Osteoblast (primary cell): ENCODE measurements at regions not wholly inside any gene's neighbourhood (a gene's known extent, or its start where the extent isn't known, plus 50 kb on each side); places are given as distances from the start of the nearest gene placed in this dataset.

Source experiments
- DNase-seq: peaks from one replicate; pipeline ENCODE4 v3.0.0; 2011; ENCODE audit warnings: low spot score, mixed read lengths; ENCODE audit not compliant: insufficient read length; ENCODE audit errors: missing footprints
- H2AFZ ChIP-seq: 2 replicates; pipeline ENCODE4 v1.6.0; 2011; ENCODE audit warnings: mild to moderate bottlenecking, low read length
- H3K27ac ChIP-seq: 2 replicates; pipeline ENCODE4 v1.5.1; 2011; ENCODE audit warnings: mild to moderate bottlenecking, low read depth, low read length, moderate library complexity
- H3K27me3 ChIP-seq: 2 replicates; pipeline ENCODE4 v1.6.0; 2012; ENCODE audit warnings: mild to moderate bottlenecking, control low read depth, inconsistent platforms, low read length, moderate library complexity; ENCODE audit not compliant: insufficient read depth
- H3K36me3 ChIP-seq: 2 replicates; pipeline ENCODE4 v1.5.1; 2011; ENCODE audit warnings: mild to moderate bottlenecking, low read length, control low read depth, moderate library complexity; ENCODE audit not compliant: insufficient read depth
- H3K4me1 ChIP-seq: 2 replicates; pipeline ENCODE4 v1.5.1; 2011; ENCODE audit warnings: mild to moderate bottlenecking, low read length, control low read depth, moderate library complexity; ENCODE audit not compliant: insufficient read depth
- H3K4me2 ChIP-seq: 2 replicates; pipeline ENCODE4 v1.6.0; 2011; ENCODE audit warnings: mild to moderate bottlenecking, low read length; ENCODE audit not compliant: insufficient read depth
- H3K4me3 ChIP-seq: fragments of 200-600 bp; sonication (generic); 3 replicates; pipeline ENCODE4 v1.5.1; 2012; ENCODE audit warnings: mild to moderate bottlenecking, low read length, inconsistent platforms; ENCODE audit not compliant: insufficient read depth
- H3K79me2 ChIP-seq: 2 replicates; pipeline ENCODE4 v1.6.0; 2012; ENCODE audit warnings: mild to moderate bottlenecking, low read length, control low read depth, inconsistent platforms; ENCODE audit not compliant: insufficient read depth
- H3K9me3 ChIP-seq: 2 replicates; pipeline ENCODE4 v1.5.1; 2011; ENCODE audit warnings: low read depth, low read length, control low read depth
- H4K20me1 ChIP-seq: 2 replicates; pipeline ENCODE4 v1.6.0; 2012; ENCODE audit warnings: mild to moderate bottlenecking, low read length, control low read depth; ENCODE audit not compliant: insufficient read depth
- CTCF ChIP-seq: IDR thresholded peaks from 2 replicates; pipeline ENCODE4 v1.5.1; 2011; ENCODE audit warnings: mild to moderate bottlenecking, low read depth, low read length, moderate library complexity; ENCODE audit errors: extremely low read depth

- H2AFZ ChIP-seq: no peak overlapping the region
- H3K79me2 ChIP-seq: no peaks in the 10 kb centered on the region
- no peaks in the 10 kb centered on the region for H3K27me3 ChIP-seq
- DNase-seq: no peak
- no peak overlapping the region for H3K4me2 ChIP-seq
- no peak for TF ChIP-seq CTCF
- H3K36me3 ChIP-seq: no peaks in the 10 kb centered on the region
- H3K4me1 ChIP-seq: no peaks in the 10 kb centered on the region
- H3K9me3 ChIP-seq: no peaks in the 10 kb centered on the region
- no peak overlapping the region for H3K4me3 ChIP-seq
- no peaks in the 10 kb centered on the region for H4K20me1 ChIP-seq
- no peak overlapping the region for H3K27ac ChIP-seq
Observed at GRCh38 chr3:164533275-164533674, 545.0 kb downstream of the SI start.

GRCh38 chr3:164526250-164526649 is 552.0 kb downstream of the SI start:
- H3K4me1 ChIP-seq: no peaks in the 10 kb centered on the region

GRCh38 chr3:164524201-164524600 is 554.1 kb downstream of the SI start:
- no peaks in the 10 kb centered on the region for H3K36me3 ChIP-seq
- peaks cover 5% of the 10 kb centered on the region for H3K9me3 ChIP-seq
- H2AFZ ChIP-seq: no peak overlapping the region
- H3K79me2 ChIP-seq: no peaks in the 10 kb centered on the region
- H3K4me3 ChIP-seq: no peak overlapping the region
- H3K27ac ChIP-seq: no peak overlapping the region
- no peaks in the 10 kb centered on the region for H3K4me1 ChIP-seq
- TF ChIP-seq CTCF: no peak
- H4K20me1 ChIP-seq: no peaks in the 10 kb centered on the region
- no peak for DNase-seq
- H3K27me3 ChIP-seq: no peaks in the 10 kb centered on the region
- no peak overlapping the region for H3K4me2 ChIP-seq

More at GRCh38 chr3:164526250-164526649, 552.0 kb downstream of the SI start:
- Histone ChIP-seq H3K4me3 (no peak overlapping the region), H2AFZ (no peak overlapping the region), H4K20me1 (no peaks in the 10 kb centered on the region), H3K36me3 (no peaks in the 10 kb centered on the region), H3K27ac (no peak overlapping the region), H3K4me2 (no peak overlapping the region), H3K9me3 (no peaks in the 10 kb centered on the region), H3K27me3 (no peaks in the 10 kb centered on the region), H3K79me2 (no peaks in the 10 kb centered on the region)
- TF ChIP-seq CTCF: no peak
- DNase-seq: no peak

GRCh38 chr3:164522073-164522763 is 556.1 kb downstream of the SI start:
- H3K4me3 ChIP-seq: no peak overlapping the region
- H3K4me1 ChIP-seq: no peaks in the 10 kb centered on the region
- TF ChIP-seq CTCF: no peak
- DNase-seq: no peak
- H4K20me1 ChIP-seq: no peaks in the 10 kb centered on the region
- H3K9me3 ChIP-seq: peaks cover 5% of the 10 kb centered on the region
- H3K27me3 ChIP-seq: no peaks in the 10 kb centered on the region
- no peak overlapping the region for H3K4me2 ChIP-seq
- no peak overlapping the region for H2AFZ ChIP-seq
- H3K79me2 ChIP-seq: no peaks in the 10 kb centered on the region
- H3K36me3 ChIP-seq: no peaks in the 10 kb centered on the region
- H3K27ac ChIP-seq: no peak overlapping the region
